ENCODE measurements at regions not wholly inside any gene's neighbourhood (a gene's known extent, or its start where the extent isn't known, plus 50 kb on each side); places are given as distances from the start of the nearest gene placed in this dataset.

GRCh38 chr2:183867206-183867605, 731.1 kb upstream of the ZNF804A start:
- TF ChIP-seq, protein P1, sequence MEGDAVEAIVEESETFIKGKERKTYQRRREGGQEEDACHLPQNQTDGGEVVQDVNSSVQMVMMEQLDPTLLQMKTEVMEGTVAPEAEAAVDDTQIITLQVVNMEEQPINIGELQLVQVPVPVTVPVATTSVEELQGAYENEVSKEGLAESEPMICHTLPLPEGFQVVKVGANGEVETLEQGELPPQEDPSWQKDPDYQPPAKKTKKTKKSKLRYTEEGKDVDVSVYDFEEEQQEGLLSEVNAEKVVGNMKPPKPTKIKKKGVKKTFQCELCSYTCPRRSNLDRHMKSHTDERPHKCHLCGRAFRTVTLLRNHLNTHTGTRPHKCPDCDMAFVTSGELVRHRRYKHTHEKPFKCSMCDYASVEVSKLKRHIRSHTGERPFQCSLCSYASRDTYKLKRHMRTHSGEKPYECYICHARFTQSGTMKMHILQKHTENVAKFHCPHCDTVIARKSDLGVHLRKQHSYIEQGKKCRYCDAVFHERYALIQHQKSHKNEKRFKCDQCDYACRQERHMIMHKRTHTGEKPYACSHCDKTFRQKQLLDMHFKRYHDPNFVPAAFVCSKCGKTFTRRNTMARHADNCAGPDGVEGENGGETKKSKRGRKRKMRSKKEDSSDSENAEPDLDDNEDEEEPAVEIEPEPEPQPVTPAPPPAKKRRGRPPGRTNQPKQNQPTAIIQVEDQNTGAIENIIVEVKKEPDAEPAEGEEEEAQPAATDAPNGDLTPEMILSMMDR (optimal IDR thresholded peaks at IDR 0.05 in 1 of 3, IDR thresholded peaks at IDR 0.05 in 1 of 3, conservative IDR thresholded peaks at IDR 0.05 in 1 of 3; ENCODE audit: extremely low read depth in 1 of 3, insufficient read depth in 2 of 3, low read length in 3 of 3) = no peak
- TF ChIP-seq EZH2 (IDR thresholded peaks at IDR 0.05; ENCODE audit: low read length) = no peak

Measured in keratinocyte (primary cell).